ENCODE measurements at regions not wholly inside any gene's neighbourhood (a gene's known extent, or its start where the extent isn't known, plus 50 kb on each side); places are given as distances from the start of the nearest gene placed in this dataset.

GRCh38 chr15:97528238-97528637 lies 432.3 kb upstream of the ARRDC4 start:
- TF ChIP-seq POLR2AphosphoS5 (IDR thresholded peaks at IDR 0.05) (no peak), CTCF (IDR thresholded peaks at IDR 0.05) (no peak)

Data from prostate gland (tissue), 2 donors.